GM23248 (cell line): ENCODE measurements at regions not wholly inside any gene's neighbourhood (a gene's known extent, or its start where the extent isn't known, plus 50 kb on each side); places are given as distances from the start of the nearest gene placed in this dataset.

Experiments
- EZH2 ChIP-seq: fragments of 200-600 bp; sonication (generic); IDR thresholded peaks from 2 replicates; pipeline ENCODE4 v1.6.1; 2018; ENCODE audit warnings: antibody characterized with exemption, mild to moderate bottlenecking; ENCODE audit not compliant: insufficient read depth, poor library complexity, severe bottlenecking
- EZH2phosphoT487 ChIP-seq: fragments of 200-600 bp; sonication (generic); IDR thresholded peaks from 2 replicates; pipeline ENCODE4 v1.6.1; 2018; ENCODE audit warnings: antibody characterized with exemption, moderate library complexity, mild to moderate bottlenecking, low read depth; ENCODE audit not compliant: insufficient read depth

DNA sequence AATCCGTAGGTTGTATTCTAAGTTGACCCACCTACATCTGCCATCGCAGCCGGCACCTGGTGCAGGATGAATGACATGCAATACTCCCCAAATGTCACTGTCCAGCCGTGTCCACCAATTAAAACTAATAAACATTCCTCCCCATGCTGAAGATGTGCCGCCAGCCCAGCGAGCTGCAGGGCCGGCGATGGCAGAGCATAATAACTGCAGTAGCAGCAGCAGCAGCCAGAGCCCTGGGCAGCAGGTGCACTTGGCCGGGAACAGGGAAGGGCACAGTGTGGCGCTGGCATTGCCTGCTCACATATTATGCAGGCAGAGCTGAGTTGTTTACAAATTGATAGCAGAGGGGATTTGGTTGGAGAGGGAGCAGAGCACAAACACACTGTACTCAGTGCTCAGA lies 754.9 kb downstream of the OLFM4 start:
- TF ChIP-seq EZH2 (no peak), EZH2phosphoT487 (no peak)
